EL (cell line): ENCODE measurements at regions not wholly inside any gene's neighbourhood (a gene's known extent, or its start where the extent isn't known, plus 50 kb on each side); places are given as distances from the start of the nearest gene placed in this dataset.

ENCODE experiments used
- DNase-seq: peaks from one replicate; pipeline ENCODE4 v3.0.0-alpha.2; 2016

GRCh38 chr9:13896047-13896446 lies 417.9 kb downstream of the NFIB start:
- no peak for DNase-seq

GRCh38 chr9:13885258-13885657 lies 428.7 kb downstream of the NFIB start:
- no peak for DNase-seq

- DNase-seq = no peak
Measured at GRCh38 chr9:13879981-13880380, 434.0 kb downstream of the NFIB start.

GRCh38 chr9:13879011-13879410 lies 434.9 kb downstream of the NFIB start:
- DNase-seq = no peak

- DNase-seq = no peak
Measured at GRCh38 chr9:13878241-13878711, 435.7 kb downstream of the NFIB start.

GRCh38 chr9:13876741-13877140 lies 437.2 kb downstream of the NFIB start:
- no peak for DNase-seq

- no peak for DNase-seq
Measured at GRCh38 chr9:13873203-13873602, 440.7 kb downstream of the NFIB start.

- no peak for DNase-seq
Measured at GRCh38 chr9:13868336-13868735, 445.6 kb downstream of the NFIB start.

- DNase-seq = no peak
Measured at GRCh38 chr9:13865869-13866268, 448.1 kb downstream of the NFIB start.

GRCh38 chr9:13863112-13863511 lies 450.8 kb downstream of the NFIB start:
- no peak for DNase-seq

GRCh38 chr9:13862654-13863053 lies 451.3 kb downstream of the NFIB start:
- no peak for DNase-seq

GRCh38 chr9:13860946-13861640 lies 452.8 kb downstream of the NFIB start:
- no peak for DNase-seq

GRCh38 chr9:13860019-13860418 lies 453.9 kb downstream of the NFIB start:
- DNase-seq = no peak

- peak; percentile 59 for DNase-seq
Measured at GRCh38 chr9:13857521-13857920, 456.4 kb downstream of the NFIB start.

GRCh38 chr9:13847270-13847669 lies 466.7 kb downstream of the NFIB start:
- DNase-seq = no peak

GRCh38 chr9:13845460-13845859 lies 468.5 kb downstream of the NFIB start:
- DNase-seq = peak; percentile 67

GRCh38 chr9:13841746-13842462 lies 472.0 kb downstream of the NFIB start:
- DNase-seq = no peak

GRCh38 chr9:13832446-13832845 lies 481.5 kb downstream of the NFIB start:
- DNase-seq = no peak

GRCh38 chr9:13823026-13823425 lies 490.9 kb downstream of the NFIB start:
- no peak for DNase-seq

- DNase-seq = no peak
Measured at GRCh38 chr9:13817754-13818278, 496.1 kb downstream of the NFIB start.

GRCh38 chr9:13816837-13817236 lies 497.1 kb downstream of the NFIB start:
- DNase-seq = no peak

GRCh38 chr9:13814647-13815400 lies 499.1 kb downstream of the NFIB start:
- DNase-seq = no peak

GRCh38 chr9:13811876-13812275 lies 502.1 kb downstream of the NFIB start:
- DNase-seq = no peak

GRCh38 chr9:13810510-13810909 lies 503.4 kb downstream of the NFIB start:
- DNase-seq = peak; percentile 5
